NB4 (cell line): ENCODE measurements at regions not wholly inside any gene's neighbourhood (a gene's known extent, or its start where the extent isn't known, plus 50 kb on each side); places are given as distances from the start of the nearest gene placed in this dataset.

Experiments
- CTCF ChIP-seq: IDR thresholded peaks from one replicate; pipeline ENCODE4 v1.5.1; 2012; ENCODE audit warnings: low read depth, low read length
- MAX ChIP-seq: IDR thresholded peaks from 2 replicates; pipeline ENCODE4 v1.6.1; 2011; ENCODE audit warnings: low read depth, low read length
- MYC ChIP-seq: IDR thresholded peaks from 2 replicates; pipeline ENCODE4 v1.6.1; 2011; ENCODE audit warnings: low read depth, low read length
- POLR2A ChIP-seq: IDR thresholded peaks from 2 replicates; pipeline ENCODE4 v1.6.1; 2011; ENCODE audit warnings: mild to moderate bottlenecking; ENCODE audit not compliant: insufficient read length; ENCODE audit errors: extremely low read depth

- no peak for TF ChIP-seq CTCF
- no peak for TF ChIP-seq POLR2A
- no peak; the same call in 1 of the 2 replicates for TF ChIP-seq MAX
- TF ChIP-seq MYC = no peak
These were observed 401.3 kb upstream of the CFAP20DC start for GRCh38 chr3:59450946-59451763.
